Stomach (tissue), 8 donors: ENCODE measurements at regions not wholly inside any gene's neighbourhood (a gene's known extent, or its start where the extent isn't known, plus 50 kb on each side); places are given as distances from the start of the nearest gene placed in this dataset.

Experiments used
- DNase-seq, 2 donors: peaks; one replicate each; pipeline versions ENCODE4 v3.0.0 to v3.0.0-alpha.2; 2013 to 2019
- H3K27ac ChIP-seq, 5 donors: fragments of 200-600 bp in 4 of 5; sonication (generic) in 4 of 5; one replicate each; pipeline ENCODE4 v1.5.1; 2013 to 2019; ENCODE audit warnings: mild to moderate bottlenecking in 1 of 5, moderate library complexity in 1 of 5
- H3K27me3 ChIP-seq, 3 donors: fragments of 200-600 bp; sonication (generic); one replicate each; pipeline ENCODE4 v1.5.1; 2017 to 2019; ENCODE audit warnings: mixed run types in 1 of 3
- H3K36me3 ChIP-seq, 4 donors: fragments of 200-600 bp; sonication (generic); 1 replicate in 3 of 4; 2 replicates in 1 of 4; pipeline ENCODE4 v1.5.1; 2016 to 2019
- H3K4me1 ChIP-seq, 4 donors: fragments of 200-600 bp; sonication (generic); one replicate each; pipeline ENCODE4 v1.5.1; 2016 to 2019
- H3K4me3 ChIP-seq, 4 donors: fragments of 200-600 bp; sonication (generic) in 3 of 4; one replicate each; pipeline ENCODE4 v1.5.1; 2016 to 2019; ENCODE audit warnings: mild to moderate bottlenecking in 1 of 4
- H3K9me3 ChIP-seq, 4 donors: fragments of 200-600 bp; sonication (generic); one replicate each; pipeline ENCODE4 v1.5.1; 2016 to 2019
- EP300 ChIP-seq: sonication (generic); formaldehyde crosslinking; IDR thresholded peaks from one replicate; pipeline ENCODE4 v1.6.1; 2017; ENCODE audit warnings: antibody characterized with exemption
- POLR2A ChIP-seq, 4 donors: fragments of 450-650 bp; IDR thresholded peaks; one replicate each; pipeline ENCODE4 v1.6.1; 2016; ENCODE audit warnings: antibody characterized with exemption in 4 of 4, control low read depth in 2 of 4, mild to moderate bottlenecking in 1 of 4, moderate library complexity in 1 of 4
- POLR2AphosphoS5 ChIP-seq, 3 donors: sonication (generic); formaldehyde crosslinking; IDR thresholded peaks; one replicate each; pipeline ENCODE4 v1.6.1; 2016; ENCODE audit warnings: antibody characterized with exemption in 3 of 3
- WGBS, 5 donors: extraction: QIAGEN DNeasy Blood & Tissue Kit in 3 of 5; methylation state at CpG; one replicate each; pipeline versions ENCODE4 v1.1.5 to v1.1.7; 2013 to 2018; 5-methylcytosine and 5-hydroxymethylcytosine counted together
- intact Hi-C: fragments of 100-400 bp; cut with DNase I; formaldehyde crosslinking; loops from one replicate; pipeline ENCODE4 v1.15.1; 2023; ENCODE audit warnings: low total_unique reads
- TF ChIP-seq, protein P1 (sequence below), 7 experiments: fragments of 450-650 bp in 4 of 7; fragments of 200-600 bp in 3 of 7; sonication (generic) in 3 of 7; IDR thresholded peaks; one replicate each; pipeline ENCODE4 v1.5.1; 2016 to 2019; ENCODE audit warnings: antibody characterized with exemption in 7 of 7, control low read depth in 2 of 7, mild to moderate bottlenecking in 1 of 7
- donor health status: healthy with polysubstance abuse.
- donor health status: Bipolar disorder and iron deficiency.
- donor health status: healthy.

DNA sequence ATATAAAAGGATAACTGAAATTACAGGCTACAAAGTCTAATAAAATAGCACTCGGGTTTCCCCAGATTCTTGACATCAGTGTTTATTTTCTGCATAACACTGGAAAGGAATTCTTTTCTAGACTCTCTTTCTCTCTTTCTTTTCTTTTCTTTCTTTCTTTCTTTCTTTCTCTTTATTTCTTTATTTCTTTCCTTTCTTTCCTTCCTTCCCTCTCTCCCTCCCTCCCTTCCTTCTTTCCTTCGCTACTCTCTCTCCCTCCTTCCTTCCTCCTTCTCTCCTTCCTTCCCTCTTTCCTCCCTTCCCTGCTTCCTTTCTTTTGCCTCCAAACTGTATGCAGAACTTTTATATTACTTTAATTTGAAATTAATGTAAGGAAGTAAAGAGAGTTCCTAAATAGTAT, 64.5 kb upstream of the GPR45 start:
- no peaks in the 10 kb centered on the region for H3K9me3 ChIP-seq
- intact Hi-C loops, result no loop called here
- H3K27ac ChIP-seq, result no peak overlapping the region
- TF ChIP-seq, protein P1, sequence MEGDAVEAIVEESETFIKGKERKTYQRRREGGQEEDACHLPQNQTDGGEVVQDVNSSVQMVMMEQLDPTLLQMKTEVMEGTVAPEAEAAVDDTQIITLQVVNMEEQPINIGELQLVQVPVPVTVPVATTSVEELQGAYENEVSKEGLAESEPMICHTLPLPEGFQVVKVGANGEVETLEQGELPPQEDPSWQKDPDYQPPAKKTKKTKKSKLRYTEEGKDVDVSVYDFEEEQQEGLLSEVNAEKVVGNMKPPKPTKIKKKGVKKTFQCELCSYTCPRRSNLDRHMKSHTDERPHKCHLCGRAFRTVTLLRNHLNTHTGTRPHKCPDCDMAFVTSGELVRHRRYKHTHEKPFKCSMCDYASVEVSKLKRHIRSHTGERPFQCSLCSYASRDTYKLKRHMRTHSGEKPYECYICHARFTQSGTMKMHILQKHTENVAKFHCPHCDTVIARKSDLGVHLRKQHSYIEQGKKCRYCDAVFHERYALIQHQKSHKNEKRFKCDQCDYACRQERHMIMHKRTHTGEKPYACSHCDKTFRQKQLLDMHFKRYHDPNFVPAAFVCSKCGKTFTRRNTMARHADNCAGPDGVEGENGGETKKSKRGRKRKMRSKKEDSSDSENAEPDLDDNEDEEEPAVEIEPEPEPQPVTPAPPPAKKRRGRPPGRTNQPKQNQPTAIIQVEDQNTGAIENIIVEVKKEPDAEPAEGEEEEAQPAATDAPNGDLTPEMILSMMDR (IDR thresholded peaks at IDR 0.05), result no peak
- peaks cover 0 to 30% (median 0%) of the 10 kb centered on the region in 3 donors for H3K27me3 ChIP-seq
- H3K4me3 ChIP-seq, result no peak overlapping the region
- H3K4me1 ChIP-seq, result peaks cover 0 to 12% (median 0%) of the 10 kb centered on the region in 4 donors
- H3K36me3 ChIP-seq, result no peaks in the 10 kb centered on the region
- 49 to 62% (median 58%) methylated on average over 2 of the region's 2 CpGs for WGBS, 5 donors
- DNase-seq, result no peak

DNA sequence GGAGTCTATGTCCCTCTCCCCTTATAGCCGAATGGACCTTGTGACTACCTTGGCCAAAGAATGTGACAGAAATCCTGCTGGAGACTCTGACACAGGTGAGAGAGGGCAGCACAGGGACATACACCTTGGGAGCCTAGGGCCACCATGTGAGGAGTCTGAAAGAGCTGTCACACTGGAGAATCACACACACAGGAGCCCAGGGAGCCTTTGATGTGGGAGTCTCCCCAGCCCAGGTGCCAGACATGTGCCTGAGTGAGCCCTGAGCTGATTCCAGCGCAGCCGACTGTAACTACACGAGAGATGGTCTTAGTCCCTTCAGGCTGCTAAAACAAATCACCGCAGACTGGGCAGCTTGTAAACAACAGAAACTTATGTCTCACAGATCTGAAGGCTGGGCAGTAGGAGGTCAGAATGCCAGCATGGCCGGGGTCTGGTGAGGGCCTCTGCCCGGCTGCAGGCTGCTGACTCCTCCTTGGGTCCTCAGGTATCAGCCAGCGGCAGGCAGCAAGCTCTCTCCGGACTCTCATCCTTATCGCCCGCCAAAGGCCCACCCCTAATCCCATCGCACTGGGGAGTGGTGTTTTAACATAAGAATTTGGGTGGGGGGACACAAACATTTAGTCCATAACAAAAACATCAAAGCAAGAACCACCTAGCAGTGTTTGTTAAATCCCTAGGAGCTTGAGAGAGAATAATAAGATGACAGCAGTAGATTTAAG, 63.8 kb upstream of the GPR45 start:
- no peak overlapping the region for H3K27ac ChIP-seq
- no peak overlapping the region for H3K4me3 ChIP-seq
- peaks cover 0 to 12% (median 0%) of the 10 kb centered on the region in 4 donors for H3K4me1 ChIP-seq
- intact Hi-C loops, result no loop called here
- H3K27me3 ChIP-seq, result peaks cover 0 to 30% (median 0%) of the 10 kb centered on the region in 3 donors
- H3K36me3 ChIP-seq, result no peaks in the 10 kb centered on the region
- WGBS, 5 donors, result 55 to 72% (median 67%) methylated on average over 11 to 12 of the region's 12 CpGs
- H3K9me3 ChIP-seq, result no peaks in the 10 kb centered on the region
- no peak for DNase-seq
- TF ChIP-seq, protein P1 (IDR thresholded peaks at IDR 0.05), result no peak
- TF ChIP-seq EP300 (no peak), POLR2A (IDR thresholded peaks at IDR 0.05) (no peak)

DNA sequence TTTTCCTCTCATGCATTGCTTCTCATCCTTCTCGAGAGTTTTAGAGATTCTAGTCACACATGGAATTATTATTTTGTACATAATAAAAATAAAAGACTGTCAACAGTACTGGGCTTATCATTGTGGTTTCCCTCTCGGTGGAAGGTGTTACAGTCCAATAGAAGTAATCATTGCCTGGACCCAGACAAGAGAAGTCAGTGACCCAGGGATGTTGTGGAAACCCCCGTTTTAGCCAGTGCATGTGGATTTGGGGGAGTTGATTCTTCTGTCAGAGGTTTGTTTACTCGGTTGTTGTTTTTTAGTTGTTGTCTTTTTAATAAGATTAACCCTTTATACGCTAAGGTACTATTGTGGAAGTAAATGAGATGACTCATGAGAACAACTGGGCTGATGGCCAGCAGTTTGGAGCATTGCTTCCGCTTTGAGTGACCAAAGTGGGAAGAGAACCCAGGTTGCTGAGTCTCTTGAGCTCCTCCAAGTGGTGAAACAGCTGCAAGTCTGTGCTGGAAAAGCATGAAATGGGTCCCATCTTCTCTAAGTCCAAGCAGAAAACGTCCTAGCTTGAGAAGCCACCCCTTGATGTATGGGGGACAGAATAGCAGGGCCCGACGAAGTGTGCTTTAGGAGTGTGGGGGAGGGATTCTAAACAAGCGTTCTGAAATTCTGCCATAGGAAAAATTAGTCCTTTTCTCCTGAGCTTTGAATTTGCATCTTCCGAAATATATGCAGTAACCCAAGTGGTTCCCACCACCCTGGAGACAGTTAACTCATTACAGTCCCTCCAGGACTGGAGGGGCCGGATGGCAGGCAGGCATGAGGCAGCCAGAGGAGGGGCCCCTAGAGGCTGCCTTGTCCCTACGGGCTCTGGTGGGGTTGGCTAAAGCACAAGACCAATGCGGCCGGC, 61.8 kb upstream of the GPR45 start:
- 56 to 64% (median 63%) methylated on average over 15 of the region's 15 CpGs for WGBS, 5 donors
- peaks cover 0 to 17% (median 0%) of the 10 kb centered on the region in 4 donors for H3K4me1 ChIP-seq
- H3K4me3 ChIP-seq, result no peak overlapping the region
- intact Hi-C loops, result no loop called here
- no peaks in the 10 kb centered on the region for H3K36me3 ChIP-seq
- H3K27me3 ChIP-seq, result peaks cover 0 to 35% (median 0%) of the 10 kb centered on the region in 3 donors
- TF ChIP-seq, protein P1 (IDR thresholded peaks at IDR 0.05), result peak in 3 of 7 experiments; percentile 6 to 23 (median 10)
- TF ChIP-seq POLR2A (IDR thresholded peaks at IDR 0.05) (no peak), EP300 (no peak), POLR2AphosphoS5 (IDR thresholded peaks at IDR 0.05) (peak in 1 of 3 donors; percentile 4)
- H3K27ac ChIP-seq, result no peak overlapping the region
- peak; percentile 50 to 66 for DNase-seq
- no peaks in the 10 kb centered on the region for H3K9me3 ChIP-seq

DNA sequence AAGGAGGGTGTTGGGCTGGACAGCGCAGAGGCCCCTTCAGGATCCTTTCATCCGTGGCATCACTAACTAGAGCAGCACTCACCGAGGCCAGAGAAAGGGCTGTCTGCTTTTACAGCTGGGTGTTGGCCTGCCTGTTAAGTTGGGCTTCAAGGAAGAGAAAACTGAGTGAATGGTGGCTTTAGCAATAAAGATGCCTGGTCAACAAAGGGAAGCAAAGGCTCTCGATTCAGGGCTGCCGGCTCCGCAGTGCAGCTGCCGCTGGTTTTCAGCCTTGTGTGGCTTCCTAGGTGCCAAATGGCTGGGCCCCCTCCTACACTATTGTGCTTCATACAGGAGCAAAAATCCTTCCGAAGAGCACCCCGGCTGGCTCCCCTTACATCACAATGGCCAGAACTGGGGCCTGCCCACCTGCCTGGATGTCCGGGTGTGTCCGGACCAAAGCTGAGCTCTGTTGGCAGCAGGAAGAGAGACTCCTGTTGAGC, 61.0 kb upstream of the GPR45 start:
- TF ChIP-seq EP300 (no peak), POLR2A (IDR thresholded peaks at IDR 0.05) (no peak)
- no peak overlapping the region for H3K4me3 ChIP-seq
- H3K9me3 ChIP-seq, result no peaks in the 10 kb centered on the region
- H3K27ac ChIP-seq, result no peak overlapping the region
- peaks cover 0 to 42% (median 0%) of the 10 kb centered on the region in 3 donors for H3K27me3 ChIP-seq
- no peak for DNase-seq
- peaks cover 0 to 18% (median 0%) of the 10 kb centered on the region in 4 donors for H3K4me1 ChIP-seq
- 72 to 88% (median 84%) methylated on average over 11 of the region's 11 CpGs for WGBS, 5 donors
- intact Hi-C loops, result no loop called here
- no peaks in the 10 kb centered on the region for H3K36me3 ChIP-seq
